ENCODE measurements at regions not wholly inside any gene's neighbourhood (a gene's known extent, or its start where the extent isn't known, plus 50 kb on each side); places are given as distances from the start of the nearest gene placed in this dataset.
"Not testable (repeated sequence)": the region's sequence is repeated elsewhere in the genome, so short reads cannot be mapped to it uniquely, and the experiment has no call there.

DNA sequence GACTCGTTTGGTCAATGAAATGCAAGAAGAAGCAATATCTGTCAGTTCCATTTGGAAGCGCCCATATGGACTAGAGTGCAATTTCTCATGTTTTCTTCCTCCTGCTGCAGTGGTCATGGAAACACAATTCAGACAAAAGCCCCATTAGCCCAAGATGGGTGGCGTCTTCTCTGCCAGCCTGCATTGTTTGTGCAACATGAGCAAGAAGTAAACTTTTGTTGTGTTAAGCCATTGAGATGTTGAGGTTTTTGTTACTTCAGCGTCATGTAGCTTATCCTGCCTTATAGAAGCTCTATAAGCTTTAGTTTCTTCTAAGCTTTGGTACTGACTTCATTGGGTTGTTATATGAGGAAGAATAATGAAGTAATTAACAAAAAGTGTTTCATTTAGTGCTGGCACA, 137.4 kb downstream of the NPIPB5 start:
- TF ChIP-seq EZH2phosphoT487 (IDR thresholded peaks at IDR 0.05; ENCODE audit: borderline replicate concordance, low read length) (no peak), CTCF (IDR thresholded peaks at IDR 0.05; ENCODE audit: low read depth, low read length, poor library complexity, severe bottlenecking) (no peak)
- Histone ChIP-seq H3K27ac (ENCODE audit: low read depth, low read length) (no peak overlapping the region), H3K4me1 (ENCODE audit: control insufficient read depth, low read length) (no peaks in the 10 kb centered on the region), H3K4me2 (ENCODE audit: low read length) (no peak overlapping the region), H3K79me2 (ENCODE audit: control insufficient read depth, low read length) (no peaks in the 10 kb centered on the region), H3K9me2 (replicated peaks; ENCODE audit: control insufficient read depth, low read length) (no peaks in the 10 kb centered on the region), H3K9me3 (ENCODE audit: control insufficient read depth, insufficient read depth, low read length) (no peaks in the 10 kb centered on the region), H3F3A (ENCODE audit: control insufficient read depth, insufficient read depth) (no peaks in the 10 kb centered on the region), H3K36me3 (ENCODE audit: control insufficient read depth, low read length) (no peaks in the 10 kb centered on the region), H3K4me3 (ENCODE audit: low read length) (no peak overlapping the region), H3K27me3 (ENCODE audit: control insufficient read depth, low read length) (peaks cover 35% of the 10 kb centered on the region), H4K20me1 (ENCODE audit: control insufficient read depth, insufficient read depth, low read depth, low read length) (no peaks in the 10 kb centered on the region)

DNA sequence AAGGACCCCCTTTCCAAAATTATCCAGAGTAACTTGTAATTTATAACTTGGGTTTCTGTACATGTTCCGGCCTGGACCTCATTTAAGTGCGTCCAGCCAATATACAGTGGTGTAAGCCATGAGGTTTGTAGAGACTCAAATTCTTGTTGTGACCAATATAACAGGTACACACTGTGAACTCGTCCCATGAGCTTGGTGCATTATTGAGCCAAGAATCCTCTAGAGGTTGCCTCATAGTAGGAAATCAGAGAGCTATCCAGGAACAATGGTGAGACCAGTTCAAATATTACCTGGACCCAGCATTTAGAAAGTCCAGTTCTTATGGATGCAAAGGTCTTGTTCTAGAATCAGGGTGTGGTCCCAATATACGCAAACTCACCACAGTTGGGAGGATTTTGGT, 138.2 kb downstream of the NPIPB5 start:
- TF ChIP-seq EZH2phosphoT487 (IDR thresholded peaks at IDR 0.05; ENCODE audit: borderline replicate concordance, low read length) (no peak), CTCF (IDR thresholded peaks at IDR 0.05; ENCODE audit: low read depth, low read length, poor library complexity, severe bottlenecking) (no peak)
- H3K27me3 ChIP-seq (ENCODE audit: control insufficient read depth, low read length) = peaks cover 34% of the 10 kb centered on the region

DNA sequence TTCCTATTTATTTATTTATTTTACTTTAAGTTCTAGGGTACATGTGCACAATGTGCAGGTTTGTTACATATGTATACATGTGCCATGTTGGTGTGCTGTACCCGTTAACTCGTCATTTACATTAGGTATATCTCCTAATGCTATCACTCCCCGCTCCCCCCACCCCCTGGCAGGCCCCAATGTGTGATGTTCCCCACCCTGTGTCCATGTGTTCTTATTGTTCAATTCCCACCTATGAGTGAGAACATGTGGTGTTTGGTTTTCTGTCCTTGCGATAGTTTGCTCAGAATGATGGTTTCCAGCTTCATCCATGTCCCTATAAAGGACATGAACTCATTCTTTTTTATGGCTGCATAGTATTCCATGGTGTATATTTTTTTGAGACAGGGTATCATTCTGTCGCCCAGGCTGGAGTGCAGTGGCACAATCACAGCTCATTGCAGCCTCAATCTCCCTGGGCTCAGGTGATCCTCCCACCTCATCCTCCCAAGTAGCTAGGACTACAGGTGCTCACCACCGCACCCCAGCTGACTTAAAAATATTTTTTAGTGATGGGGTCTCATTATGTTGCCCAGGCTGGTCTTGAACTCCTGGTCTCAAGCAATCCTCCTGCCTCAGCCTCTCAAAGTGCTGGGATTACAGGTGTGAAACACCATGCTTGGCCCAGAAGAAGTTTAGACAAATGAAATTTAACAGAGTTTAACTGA, 140.6 kb downstream of the NPIPB5 start:
- not testable (repeated sequence) for H3K4me2 ChIP-seq (ENCODE audit: low read length); H3K9me2 ChIP-seq (replicated peaks; ENCODE audit: control insufficient read depth, low read length); H3K27ac ChIP-seq (ENCODE audit: low read depth, low read length); H3K79me2 ChIP-seq (ENCODE audit: control insufficient read depth, low read length); H3K9me3 ChIP-seq (ENCODE audit: control insufficient read depth, insufficient read depth, low read length); H4K20me1 ChIP-seq (ENCODE audit: control insufficient read depth, insufficient read depth, low read depth, low read length); H3K36me3 ChIP-seq (ENCODE audit: control insufficient read depth, low read length); H3K4me1 ChIP-seq (ENCODE audit: control insufficient read depth, low read length); H3K4me3 ChIP-seq (ENCODE audit: low read length); H3F3A ChIP-seq (ENCODE audit: control insufficient read depth, insufficient read depth)
- peaks cover 22% of the 10 kb centered on the region for H3K27me3 ChIP-seq (ENCODE audit: control insufficient read depth, low read length)

More for the DNA sequence above, 138.2 kb downstream of the NPIPB5 start:
- no peaks in the 10 kb centered on the region for H3K4me1 ChIP-seq (ENCODE audit: control insufficient read depth, low read length)
- H3F3A ChIP-seq (ENCODE audit: control insufficient read depth, insufficient read depth) = no peaks in the 10 kb centered on the region
- H4K20me1 ChIP-seq (ENCODE audit: control insufficient read depth, insufficient read depth, low read depth, low read length) = no peaks in the 10 kb centered on the region
- H3K4me3 ChIP-seq (ENCODE audit: low read length) = no peak overlapping the region
- no peaks in the 10 kb centered on the region for H3K79me2 ChIP-seq (ENCODE audit: control insufficient read depth, low read length)
- H3K9me3 ChIP-seq (ENCODE audit: control insufficient read depth, insufficient read depth, low read length) = no peaks in the 10 kb centered on the region
- H3K36me3 ChIP-seq (ENCODE audit: control insufficient read depth, low read length) = no peaks in the 10 kb centered on the region
- no peak overlapping the region for H3K4me2 ChIP-seq (ENCODE audit: low read length)
- no peaks in the 10 kb centered on the region for H3K9me2 ChIP-seq (replicated peaks; ENCODE audit: control insufficient read depth, low read length)
- H3K27ac ChIP-seq (ENCODE audit: low read depth, low read length) = no peak overlapping the region

DNA sequence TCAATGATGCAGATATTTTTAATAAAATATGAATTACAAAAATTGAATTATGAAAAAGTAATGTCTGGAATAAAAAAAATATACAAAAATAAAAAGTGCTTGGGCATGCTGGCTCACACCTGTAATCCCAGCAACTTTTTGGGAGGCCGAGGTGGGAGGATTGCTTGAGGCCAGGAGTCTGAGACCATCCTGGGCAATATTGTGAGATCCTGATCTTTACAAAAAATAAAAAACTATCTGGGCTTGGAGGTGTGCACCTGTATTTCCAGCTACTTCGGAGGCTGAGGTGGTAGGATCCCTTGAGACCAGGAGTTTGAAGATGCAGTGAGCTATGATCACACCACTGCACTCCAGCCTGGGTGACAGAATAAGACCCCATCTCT, 141.8 kb downstream of the NPIPB5 start:
- H3K27ac ChIP-seq (ENCODE audit: low read depth, low read length) = no peak overlapping the region
- H3K79me2 ChIP-seq (ENCODE audit: control insufficient read depth, low read length) = no peaks in the 10 kb centered on the region
- H3K9me2 ChIP-seq (replicated peaks; ENCODE audit: control insufficient read depth, low read length) = no peaks in the 10 kb centered on the region
- H3K9me3 ChIP-seq (ENCODE audit: control insufficient read depth, insufficient read depth, low read length) = no peaks in the 10 kb centered on the region
- H3K4me2 ChIP-seq (ENCODE audit: low read length) = no peak overlapping the region
- no peaks in the 10 kb centered on the region for H3K36me3 ChIP-seq (ENCODE audit: control insufficient read depth, low read length)
- H3K27me3 ChIP-seq (ENCODE audit: control insufficient read depth, low read length) = peaks cover 13% of the 10 kb centered on the region
- no peaks in the 10 kb centered on the region for H3F3A ChIP-seq (ENCODE audit: control insufficient read depth, insufficient read depth)
- H4K20me1 ChIP-seq (ENCODE audit: control insufficient read depth, insufficient read depth, low read depth, low read length) = no peaks in the 10 kb centered on the region
- H3K4me3 ChIP-seq (ENCODE audit: low read length) = no peak overlapping the region
- no peak for TF ChIP-seq EZH2phosphoT487 (IDR thresholded peaks at IDR 0.05; ENCODE audit: borderline replicate concordance, low read length)
- TF ChIP-seq CTCF (IDR thresholded peaks at IDR 0.05; ENCODE audit: low read depth, low read length, poor library complexity, severe bottlenecking) = no peak
- H3K4me1 ChIP-seq (ENCODE audit: control insufficient read depth, low read length) = no peaks in the 10 kb centered on the region
